Mesenchymal stem cell (in vitro differentiated cells and primary cell): ENCODE measurements at regions not wholly inside any gene's neighbourhood (a gene's known extent, or its start where the extent isn't known, plus 50 kb on each side); places are given as distances from the start of the nearest gene placed in this dataset.

Experiments
- DNase-seq: peaks from one replicate; pipeline ENCODE4 v3.0.0-alpha.2; 2013
- H2AFZ ChIP-seq: one replicate; pipeline ENCODE4 v1.6.1; 2013; ENCODE audit warnings: low read depth, mild to moderate bottlenecking, control low read depth, inconsistent platforms, low read length, moderate library complexity
- H2AK5ac ChIP-seq: 2 replicates; pipeline ENCODE4 v1.6.1; 2013; ENCODE audit warnings: low read length, moderate library complexity, mild to moderate bottlenecking, inconsistent platforms; ENCODE audit not compliant: severe bottlenecking
- H2BK120ac ChIP-seq: one replicate; pipeline ENCODE4 v1.6.1; 2013; ENCODE audit warnings: low read depth, mild to moderate bottlenecking, inconsistent platforms, low read length, moderate library complexity
- H2BK12ac ChIP-seq, 2 experiments: one replicate each; pipeline ENCODE4 v1.6.1; 2013; ENCODE audit warnings: inconsistent platforms in 2 of 2, low read length in 2 of 2, mild to moderate bottlenecking in 2 of 2, moderate library complexity in 2 of 2, control low read depth in 1 of 2
- H2BK15ac ChIP-seq: one replicate; pipeline ENCODE4 v1.6.1; 2013; ENCODE audit warnings: mild to moderate bottlenecking, low read depth, inconsistent platforms; ENCODE audit not compliant: poor library complexity, severe bottlenecking
- H2BK5ac ChIP-seq: 2 replicates; pipeline ENCODE4 v1.6.1; 2013; ENCODE audit warnings: low read depth, mild to moderate bottlenecking, low read length, control low read depth, inconsistent platforms; ENCODE audit not compliant: poor library complexity, severe bottlenecking
- H3K14ac ChIP-seq, 2 experiments: one replicate each; pipeline ENCODE4 v1.6.1; 2013; ENCODE audit warnings: inconsistent platforms in 2 of 2, low read length in 2 of 2, control low read depth in 1 of 2, mild to moderate bottlenecking in 1 of 2, moderate library complexity in 1 of 2
- H3K18ac ChIP-seq, 2 experiments: one replicate each; pipeline ENCODE4 v1.6.1; 2013; ENCODE audit warnings: inconsistent platforms in 2 of 2, low read length in 2 of 2, control low read depth in 1 of 2, low read depth in 1 of 2, mild to moderate bottlenecking in 1 of 2
- H3K23ac ChIP-seq, 2 experiments: one replicate each; pipeline ENCODE4 v1.6.1; 2013; ENCODE audit warnings: inconsistent platforms in 2 of 2, low read length in 2 of 2, mild to moderate bottlenecking in 2 of 2, moderate library complexity in 2 of 2, control low read depth in 1 of 2
- H3K27ac ChIP-seq: 2 replicates; pipeline ENCODE4 v1.5.1; 2013; ENCODE audit warnings: mild to moderate bottlenecking, moderate library complexity, low read length, control low read depth, inconsistent platforms; ENCODE audit not compliant: poor library complexity, severe bottlenecking
- H3K27me3 ChIP-seq, 2 experiments: 2 replicates each; pipeline versions ENCODE4 v1.6.1 to v1.7.0; 2013; ENCODE audit warnings: low read length in 2 of 2, mild to moderate bottlenecking in 2 of 2, moderate library complexity in 2 of 2, control low read depth in 1 of 2, inconsistent platforms in 1 of 2; ENCODE audit not compliant: control insufficient read depth in 1 of 2, insufficient read depth in 1 of 2
- H3K36me3 ChIP-seq, 2 experiments: 2 replicates each; pipeline versions ENCODE4 v1.6.1 to v1.7.0; 2013; ENCODE audit warnings: low read length in 2 of 2, control low read depth in 1 of 2, inconsistent platforms in 1 of 2, low read depth in 1 of 2, mild to moderate bottlenecking in 1 of 2; ENCODE audit not compliant: insufficient read depth in 2 of 2, control insufficient read depth in 1 of 2
- H3K4ac ChIP-seq, 2 experiments: one replicate each; pipeline ENCODE4 v1.6.1; 2013; ENCODE audit warnings: inconsistent platforms in 2 of 2, low read length in 2 of 2, mild to moderate bottlenecking in 2 of 2, moderate library complexity in 2 of 2, control low read depth in 1 of 2, low read depth in 1 of 2
- H3K4me1 ChIP-seq: 2 replicates; pipeline ENCODE4 v1.6.1; 2013; ENCODE audit warnings: low read depth, low read length, control low read depth; ENCODE audit not compliant: control insufficient read depth, insufficient read depth
- H3K4me2 ChIP-seq: 2 replicates; pipeline ENCODE4 v1.6.1; 2013; ENCODE audit warnings: low read length, mild to moderate bottlenecking, inconsistent platforms; ENCODE audit not compliant: poor library complexity, severe bottlenecking
- H3K4me3 ChIP-seq, 2 experiments: 2 replicates each; pipeline versions ENCODE4 v1.5.1 to v1.7.0; 2013; ENCODE audit warnings: low read length in 2 of 2, mild to moderate bottlenecking in 2 of 2, control low read depth in 1 of 2, low read depth in 1 of 2; ENCODE audit not compliant: insufficient read depth in 1 of 2
- H3K79me1 ChIP-seq: replicated peaks from 2 replicates; pipeline ENCODE4 v1.6.1; 2013; ENCODE audit warnings: mild to moderate bottlenecking, control low read depth, low read length, inconsistent platforms; ENCODE audit not compliant: poor library complexity, severe bottlenecking
- H3K9ac ChIP-seq: 2 replicates; pipeline ENCODE4 v1.7.0; 2013; ENCODE audit warnings: mild to moderate bottlenecking, low read length, moderate library complexity
- H3K9me3 ChIP-seq: 2 replicates; pipeline ENCODE4 v1.7.0; 2013; ENCODE audit warnings: mild to moderate bottlenecking, low read length; ENCODE audit not compliant: control insufficient read depth
- H4K8ac ChIP-seq: one replicate; pipeline ENCODE4 v1.6.1; 2013; ENCODE audit warnings: inconsistent platforms, mild to moderate bottlenecking, low read length, moderate library complexity
- H4K91ac ChIP-seq: one replicate; pipeline ENCODE4 v1.6.1; 2013; ENCODE audit warnings: mild to moderate bottlenecking, low read length, inconsistent platforms
- WGBS: methylation state at CpG from one replicate; pipeline ENCODE4 v1.1.7; 2013; ENCODE audit warnings: mixed read lengths; 5-methylcytosine and 5-hydroxymethylcytosine counted together

DNA sequence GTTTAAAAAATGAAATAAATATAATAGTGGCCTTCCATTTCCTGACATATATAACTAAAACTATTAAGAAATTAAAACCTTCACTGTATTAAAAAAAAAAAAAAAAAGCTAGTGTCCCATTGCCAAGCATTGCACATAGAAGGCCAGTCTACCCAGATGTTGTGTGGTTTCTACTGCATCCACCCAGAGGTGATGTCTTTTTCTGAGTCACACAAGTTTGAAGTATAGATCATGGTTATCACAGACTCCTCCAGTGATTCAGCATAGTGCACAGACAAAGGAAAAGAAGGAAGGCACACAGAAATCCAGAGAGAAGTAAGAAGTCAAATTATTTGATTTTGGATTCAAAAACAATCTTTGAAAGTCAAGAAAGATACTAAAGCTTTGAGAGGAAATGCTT lies 429.0 kb downstream of the ETV1 start:
- H4K91ac ChIP-seq = no peak overlapping the region
- peak; percentile 48 for DNase-seq
- no peaks in the 10 kb centered on the region for H3K27me3 ChIP-seq
- H3K27ac ChIP-seq = no peak overlapping the region
- no peaks in the 10 kb centered on the region for H3K79me1 ChIP-seq
- no peak overlapping the region for H3K18ac ChIP-seq
- no peak overlapping the region for H3K4me3 ChIP-seq
- H2AK5ac ChIP-seq = no peak overlapping the region
- no peak overlapping the region for H3K14ac ChIP-seq
- H2BK120ac ChIP-seq = no peak overlapping the region
- no peak overlapping the region for H2BK12ac ChIP-seq
- H3K4ac ChIP-seq = no peak overlapping the region
- H2BK5ac ChIP-seq = no peak overlapping the region
- H3K4me2 ChIP-seq = no peak overlapping the region
- H2AFZ ChIP-seq = no peak overlapping the region
- no peaks in the 10 kb centered on the region for H3K9me3 ChIP-seq
- H4K8ac ChIP-seq = no peak overlapping the region
- H3K23ac ChIP-seq = no peak overlapping the region
- peak overlapping the region; percentile 20 for H3K9ac ChIP-seq
- no peaks in the 10 kb centered on the region for H3K36me3 ChIP-seq
- H3K4me1 ChIP-seq = no peaks in the 10 kb centered on the region
- no peak overlapping the region for H2BK15ac ChIP-seq

DNA sequence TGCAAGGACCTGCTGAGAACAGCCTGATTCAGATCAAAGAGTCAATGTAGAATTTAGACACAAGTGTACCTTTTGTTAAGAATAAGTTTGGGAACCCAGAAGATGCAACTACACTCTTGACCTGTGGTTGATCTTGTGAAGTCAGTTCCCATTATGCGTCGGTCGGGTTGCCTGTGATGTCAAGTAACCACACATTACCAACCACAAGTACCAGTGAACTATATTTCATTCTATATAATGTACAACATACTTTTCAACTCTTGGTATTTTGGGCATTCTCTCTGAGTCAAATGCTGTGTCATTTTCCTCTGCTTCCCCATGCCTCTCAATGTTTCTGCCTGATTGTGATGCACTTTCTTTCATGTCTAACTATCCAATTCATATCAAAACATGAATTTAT lies 426.2 kb downstream of the ETV1 start:
- Histone ChIP-seq H2BK5ac (no peak overlapping the region), H3K4me2 (no peak overlapping the region), H2BK15ac (no peak overlapping the region), H4K91ac (no peak overlapping the region), H3K27ac (no peak overlapping the region), H3K14ac (no peak overlapping the region), H3K9ac (no peak overlapping the region), H2AK5ac (no peak overlapping the region), H3K36me3 (no peaks in the 10 kb centered on the region), H3K27me3 (no peaks in the 10 kb centered on the region), H3K18ac (no peak overlapping the region), H3K23ac (no peak overlapping the region), H3K4me1 (no peaks in the 10 kb centered on the region), H2AFZ (no peak overlapping the region), H3K9me3 (no peaks in the 10 kb centered on the region), H3K4me3 (no peak overlapping the region), H3K79me1 (no peaks in the 10 kb centered on the region), H2BK12ac (no peak overlapping the region), H2BK120ac (no peak overlapping the region), H4K8ac (no peak overlapping the region), H3K4ac (no peak overlapping the region)
- WGBS = 78% methylated on average over 3 of the region's 3 CpGs
- no peak for DNase-seq

DNA sequence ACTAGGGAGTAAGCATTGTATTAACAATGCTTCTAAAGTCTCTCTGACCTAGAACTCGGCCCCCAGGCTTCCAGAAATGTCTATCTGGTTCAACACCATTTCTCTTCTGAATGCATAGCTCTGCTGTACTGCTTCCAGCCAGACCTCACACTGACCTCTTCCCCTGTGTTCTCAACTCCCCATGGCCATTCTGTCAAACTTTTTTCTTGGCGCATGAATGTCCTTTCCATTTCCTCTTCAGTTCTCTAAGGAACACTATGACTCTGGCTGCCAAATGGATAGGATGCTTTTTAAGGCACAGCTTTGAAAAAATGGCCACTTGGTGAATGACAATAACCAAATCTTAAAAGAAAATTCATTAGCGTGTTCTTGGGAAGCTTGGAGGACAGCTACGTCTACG lies 425.8 kb downstream of the ETV1 start:
- Histone ChIP-seq H3K27ac (no peak overlapping the region), H3K14ac (no peak overlapping the region), H3K9ac (no peak overlapping the region), H4K8ac (no peak overlapping the region), H3K18ac (no peak overlapping the region), H3K4me2 (no peak overlapping the region), H3K4ac (no peak overlapping the region), H2AFZ (no peak overlapping the region), H2BK15ac (no peak overlapping the region), H3K4me3 (no peak overlapping the region), H2BK12ac (no peak overlapping the region), H2AK5ac (no peak overlapping the region), H3K27me3 (no peaks in the 10 kb centered on the region), H3K9me3 (no peaks in the 10 kb centered on the region), H3K36me3 (no peaks in the 10 kb centered on the region), H3K4me1 (no peaks in the 10 kb centered on the region), H4K91ac (no peak overlapping the region), H2BK5ac (no peak overlapping the region), H2BK120ac (no peak overlapping the region), H3K79me1 (no peaks in the 10 kb centered on the region), H3K23ac (no peak overlapping the region)
- no peak for DNase-seq
- 95% methylated on average over 5 of the region's 5 CpGs for WGBS

DNA sequence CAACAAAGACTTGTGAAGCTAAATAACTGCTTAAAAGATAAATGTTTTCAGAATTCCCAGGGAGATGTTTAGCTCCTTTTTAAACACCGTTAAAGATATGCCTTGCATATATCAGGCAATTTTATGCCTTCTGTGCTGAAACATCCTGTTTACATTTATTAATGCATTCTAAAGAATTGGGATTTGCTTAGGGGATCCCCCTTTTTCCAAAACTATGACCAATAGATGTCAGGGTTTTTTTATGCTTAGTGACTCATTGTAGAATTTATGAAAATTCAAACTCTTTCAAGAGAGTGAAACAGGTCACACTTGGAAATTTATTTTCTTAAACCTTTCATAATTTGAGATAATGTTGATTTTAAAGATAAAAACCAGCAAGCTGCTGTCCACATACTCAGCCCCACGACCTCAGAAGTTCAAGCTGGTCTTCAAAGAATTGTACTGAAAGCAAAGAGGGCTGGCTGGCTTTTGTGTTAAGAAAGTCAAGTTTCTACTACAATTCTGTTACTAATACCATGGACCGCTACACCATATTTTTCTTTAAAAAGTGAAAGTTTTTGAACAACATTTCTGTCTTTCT lies 411.8 kb downstream of the ETV1 start:
- H3K23ac ChIP-seq = no peak overlapping the region
- H3K14ac ChIP-seq = no peak overlapping the region
- H3K4me3 ChIP-seq = no peak overlapping the region
- H3K36me3 ChIP-seq = no peaks in the 10 kb centered on the region
- no peak overlapping the region for H4K91ac ChIP-seq
- H3K9ac ChIP-seq = no peak overlapping the region
- no peak overlapping the region for H3K18ac ChIP-seq
- H2BK15ac ChIP-seq = no peak overlapping the region
- H3K79me1 ChIP-seq = no peaks in the 10 kb centered on the region
- no peak overlapping the region for H2AFZ ChIP-seq
- no peaks in the 10 kb centered on the region for H3K27me3 ChIP-seq
- H3K27ac ChIP-seq = no peak overlapping the region
- no peaks in the 10 kb centered on the region for H3K4me1 ChIP-seq
- no peaks in the 10 kb centered on the region for H3K9me3 ChIP-seq
- no CpG with 5 or more reads among the region's 3 CpGs for WGBS
- no peak overlapping the region for H2BK12ac ChIP-seq
- H3K4ac ChIP-seq = no peak overlapping the region
- H2AK5ac ChIP-seq = no peak overlapping the region
- no peak overlapping the region for H4K8ac ChIP-seq
- H2BK5ac ChIP-seq = no peak overlapping the region
- H3K4me2 ChIP-seq = no peak overlapping the region
- no peak overlapping the region for H2BK120ac ChIP-seq
- peak; percentile 41 for DNase-seq
